ENCODE measurements at regions not wholly inside any gene's neighbourhood (a gene's known extent, or its start where the extent isn't known, plus 50 kb on each side); places are given as distances from the start of the nearest gene placed in this dataset.

GRCh38 chr16:86961171-86961601 lies 356.0 kb downstream of the C16orf95 start:
- FAIRE-seq (no peak), DNase-seq (peak; percentile 81 to 89 (median 86))
- TF ChIP-seq, protein P1, sequence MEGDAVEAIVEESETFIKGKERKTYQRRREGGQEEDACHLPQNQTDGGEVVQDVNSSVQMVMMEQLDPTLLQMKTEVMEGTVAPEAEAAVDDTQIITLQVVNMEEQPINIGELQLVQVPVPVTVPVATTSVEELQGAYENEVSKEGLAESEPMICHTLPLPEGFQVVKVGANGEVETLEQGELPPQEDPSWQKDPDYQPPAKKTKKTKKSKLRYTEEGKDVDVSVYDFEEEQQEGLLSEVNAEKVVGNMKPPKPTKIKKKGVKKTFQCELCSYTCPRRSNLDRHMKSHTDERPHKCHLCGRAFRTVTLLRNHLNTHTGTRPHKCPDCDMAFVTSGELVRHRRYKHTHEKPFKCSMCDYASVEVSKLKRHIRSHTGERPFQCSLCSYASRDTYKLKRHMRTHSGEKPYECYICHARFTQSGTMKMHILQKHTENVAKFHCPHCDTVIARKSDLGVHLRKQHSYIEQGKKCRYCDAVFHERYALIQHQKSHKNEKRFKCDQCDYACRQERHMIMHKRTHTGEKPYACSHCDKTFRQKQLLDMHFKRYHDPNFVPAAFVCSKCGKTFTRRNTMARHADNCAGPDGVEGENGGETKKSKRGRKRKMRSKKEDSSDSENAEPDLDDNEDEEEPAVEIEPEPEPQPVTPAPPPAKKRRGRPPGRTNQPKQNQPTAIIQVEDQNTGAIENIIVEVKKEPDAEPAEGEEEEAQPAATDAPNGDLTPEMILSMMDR (IDR thresholded peaks at IDR 0.05; ENCODE audit: borderline replicate concordance, extremely low read depth, insufficient read depth) = no peak
- intact Hi-C loops (cut with DNase I) = no loop called here
- Histone ChIP-seq H3K36me3 (ENCODE audit: control insufficient read depth in 2 of 3, insufficient read depth in 3 of 3, low read length in 3 of 3) (no peaks in the 10 kb centered on the region), H3K9ac (ENCODE audit: low read length in 3 of 3) (no peak overlapping the region), H3K4me3 (ENCODE audit: low read length in 3 of 3) (no peak overlapping the region), H3K4me1 (ENCODE audit: control insufficient read depth in 2 of 3, insufficient read depth in 2 of 3, low read depth in 1 of 3, low read length in 3 of 3) (peaks cover 0 to 12% (median 0%) of the 10 kb centered on the region in 3 donors), H3K27me3 (ENCODE audit: control insufficient read depth, insufficient read depth, low read length) (no peaks in the 10 kb centered on the region), H3K9me3 (ENCODE audit: control insufficient read depth in 2 of 3, insufficient read depth in 1 of 3, low read length in 3 of 3) (no peaks in the 10 kb centered on the region), H3K27ac (ENCODE audit: low read depth in 2 of 2, low read length in 2 of 2) (no peak overlapping the region)

GRCh38 chr16:86962259-86962658 lies 354.9 kb downstream of the C16orf95 start:
- no peaks in the 10 kb centered on the region for H3K36me3 ChIP-seq (ENCODE audit: control insufficient read depth in 2 of 3, insufficient read depth in 3 of 3, low read length in 3 of 3)
- intact Hi-C loops (cut with DNase I) = no loop called here
- H3K4me3 ChIP-seq (ENCODE audit: low read length in 3 of 3) = no peak overlapping the region
- H3K9me3 ChIP-seq (ENCODE audit: control insufficient read depth in 2 of 3, insufficient read depth in 1 of 3, low read length in 3 of 3) = no peaks in the 10 kb centered on the region
- H3K27ac ChIP-seq (ENCODE audit: low read depth in 2 of 2, low read length in 2 of 2) = no peak overlapping the region
- DNase-seq (peak in 1 of 5 donors; percentile 33), FAIRE-seq (no peak)
- peaks cover 0 to 12% (median 0%) of the 10 kb centered on the region in 3 donors for H3K4me1 ChIP-seq (ENCODE audit: control insufficient read depth in 2 of 3, insufficient read depth in 2 of 3, low read depth in 1 of 3, low read length in 3 of 3)
- TF ChIP-seq, protein P1 (IDR thresholded peaks at IDR 0.05; ENCODE audit: borderline replicate concordance, extremely low read depth, insufficient read depth) = no peak
- H3K27me3 ChIP-seq (ENCODE audit: control insufficient read depth, insufficient read depth, low read length) = no peaks in the 10 kb centered on the region
- no peak overlapping the region for H3K9ac ChIP-seq (ENCODE audit: low read length in 3 of 3)

DNA sequence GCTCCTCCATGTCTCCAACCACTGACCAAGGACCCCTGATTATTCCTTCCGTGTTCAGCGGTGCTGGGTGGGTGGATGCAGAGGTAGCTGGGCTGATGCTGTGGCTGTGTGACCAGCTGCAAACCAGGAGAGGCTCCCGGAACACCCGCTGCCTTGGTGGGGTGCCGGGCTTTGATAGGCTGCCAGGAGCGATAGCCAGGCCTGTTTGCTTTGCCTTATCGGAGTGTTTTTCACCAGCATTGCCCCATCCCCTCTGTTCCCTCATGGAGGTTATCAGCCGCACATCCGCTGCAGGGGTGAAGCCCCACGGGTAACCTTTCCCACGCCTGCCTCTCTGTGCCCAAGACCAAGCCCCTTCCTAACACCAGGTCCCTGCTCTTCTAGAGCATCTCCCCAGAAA lies 354.3 kb downstream of the C16orf95 start:
- DNase-seq (peak in 1 of 5 donors; percentile 29), FAIRE-seq (no peak)
- intact Hi-C loops (cut with DNase I) = no loop called here
- H3K9me3 ChIP-seq (ENCODE audit: control insufficient read depth in 2 of 3, insufficient read depth in 1 of 3, low read length in 3 of 3) = no peaks in the 10 kb centered on the region
- no peak overlapping the region for H3K4me3 ChIP-seq (ENCODE audit: low read length in 3 of 3)
- H3K9ac ChIP-seq (ENCODE audit: low read length in 3 of 3) = no peak overlapping the region
- H3K36me3 ChIP-seq (ENCODE audit: control insufficient read depth in 2 of 3, insufficient read depth in 3 of 3, low read length in 3 of 3) = no peaks in the 10 kb centered on the region
- no peaks in the 10 kb centered on the region for H3K27me3 ChIP-seq (ENCODE audit: control insufficient read depth, insufficient read depth, low read length)
- no peak overlapping the region for H3K27ac ChIP-seq (ENCODE audit: low read depth in 2 of 2, low read length in 2 of 2)
- peaks cover 0 to 12% (median 0%) of the 10 kb centered on the region in 3 donors for H3K4me1 ChIP-seq (ENCODE audit: control insufficient read depth in 2 of 3, insufficient read depth in 2 of 3, low read depth in 1 of 3, low read length in 3 of 3)
- TF ChIP-seq, protein P1 (IDR thresholded peaks at IDR 0.05; ENCODE audit: borderline replicate concordance, extremely low read depth, insufficient read depth) = no peak

Measured in kidney (tissue), 13 donors.